SK-N-DZ (cell line): ENCODE measurements at regions not wholly inside any gene's neighbourhood (a gene's known extent, or its start where the extent isn't known, plus 50 kb on each side); places are given as distances from the start of the nearest gene placed in this dataset.

Experiments used
- DNase-seq: peaks from one replicate; pipeline ENCODE4 v3.0.0-alpha.2; 2015; ENCODE audit warnings: low spot score

GRCh38 chr12:42801271-42801670 lies 211.7 kb upstream of the PRICKLE1 start:
- no peak for DNase-seq

GRCh38 chr12:42799966-42800365 lies 210.4 kb upstream of the PRICKLE1 start:
- no peak for DNase-seq

GRCh38 chr12:42798811-42799438 lies 209.4 kb upstream of the PRICKLE1 start:
- DNase-seq: no peak

GRCh38 chr12:42794806-42795205 lies 205.3 kb upstream of the PRICKLE1 start:
- no peak for DNase-seq

- DNase-seq: no peak
Observed at GRCh38 chr12:42793166-42793565, 203.6 kb upstream of the PRICKLE1 start.

- DNase-seq: no peak
Observed at GRCh38 chr12:42792265-42792664, 202.7 kb upstream of the PRICKLE1 start.

- no peak for DNase-seq
Observed at GRCh38 chr12:42791399-42791798, 201.9 kb upstream of the PRICKLE1 start.

- no peak for DNase-seq
Observed at GRCh38 chr12:42790761-42791151, 201.2 kb upstream of the PRICKLE1 start.

GRCh38 chr12:42789808-42790760 lies 200.5 kb upstream of the PRICKLE1 start:
- no peak for DNase-seq

GRCh38 chr12:42786400-42787148 lies 197.0 kb upstream of the PRICKLE1 start:
- DNase-seq: no peak

GRCh38 chr12:42785944-42786343 lies 196.4 kb upstream of the PRICKLE1 start:
- no peak for DNase-seq

GRCh38 chr12:42780671-42781070 lies 191.1 kb upstream of the PRICKLE1 start:
- DNase-seq: no peak

GRCh38 chr12:42779186-42779859 lies 189.8 kb upstream of the PRICKLE1 start:
- DNase-seq: no peak

- no peak for DNase-seq
Observed at GRCh38 chr12:42776396-42776795, 186.8 kb upstream of the PRICKLE1 start.

GRCh38 chr12:42774238-42774637 lies 184.7 kb upstream of the PRICKLE1 start:
- no peak for DNase-seq

GRCh38 chr12:42770261-42770660 lies 180.7 kb upstream of the PRICKLE1 start:
- DNase-seq: no peak

- DNase-seq: no peak
Observed at GRCh38 chr12:42769455-42769854, 179.9 kb upstream of the PRICKLE1 start.

- DNase-seq: no peak
Observed at GRCh38 chr12:42767998-42768397, 178.5 kb upstream of the PRICKLE1 start.

GRCh38 chr12:42767326-42767954 lies 177.9 kb upstream of the PRICKLE1 start:
- DNase-seq: no peak

- no peak for DNase-seq
Observed at GRCh38 chr12:42766754-42767153, 177.2 kb upstream of the PRICKLE1 start.

GRCh38 chr12:42766026-42766425 lies 176.5 kb upstream of the PRICKLE1 start:
- no peak for DNase-seq
